ENCODE measurements at regions not wholly inside any gene's neighbourhood (a gene's known extent, or its start where the extent isn't known, plus 50 kb on each side); places are given as distances from the start of the nearest gene placed in this dataset.

DNA sequence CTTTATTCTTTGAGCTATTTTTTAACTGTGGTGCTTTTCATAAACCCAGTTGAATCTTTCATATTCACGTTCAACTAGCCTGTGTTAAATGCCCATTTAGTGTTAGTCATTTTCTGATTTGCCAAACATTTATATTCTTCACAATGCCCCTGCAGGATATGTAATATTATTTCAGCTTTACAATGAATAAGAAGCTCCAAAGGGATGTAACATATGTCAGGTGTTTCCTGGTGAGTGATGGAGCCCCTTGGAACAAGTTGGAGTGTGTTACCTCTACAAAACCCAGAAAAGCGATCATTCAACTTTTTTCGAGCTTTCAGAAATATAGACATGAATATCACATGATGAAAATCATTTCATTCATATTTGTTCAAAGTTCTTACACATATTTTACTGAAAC lies 471.0 kb upstream of the CDH2 start:
- H3K4me1 ChIP-seq (ENCODE audit: low read depth): no peaks in the 10 kb centered on the region
- H3K36me3 ChIP-seq (ENCODE audit: low read depth): no peaks in the 10 kb centered on the region
- DNase-seq: no peak
- TF ChIP-seq, protein P1, sequence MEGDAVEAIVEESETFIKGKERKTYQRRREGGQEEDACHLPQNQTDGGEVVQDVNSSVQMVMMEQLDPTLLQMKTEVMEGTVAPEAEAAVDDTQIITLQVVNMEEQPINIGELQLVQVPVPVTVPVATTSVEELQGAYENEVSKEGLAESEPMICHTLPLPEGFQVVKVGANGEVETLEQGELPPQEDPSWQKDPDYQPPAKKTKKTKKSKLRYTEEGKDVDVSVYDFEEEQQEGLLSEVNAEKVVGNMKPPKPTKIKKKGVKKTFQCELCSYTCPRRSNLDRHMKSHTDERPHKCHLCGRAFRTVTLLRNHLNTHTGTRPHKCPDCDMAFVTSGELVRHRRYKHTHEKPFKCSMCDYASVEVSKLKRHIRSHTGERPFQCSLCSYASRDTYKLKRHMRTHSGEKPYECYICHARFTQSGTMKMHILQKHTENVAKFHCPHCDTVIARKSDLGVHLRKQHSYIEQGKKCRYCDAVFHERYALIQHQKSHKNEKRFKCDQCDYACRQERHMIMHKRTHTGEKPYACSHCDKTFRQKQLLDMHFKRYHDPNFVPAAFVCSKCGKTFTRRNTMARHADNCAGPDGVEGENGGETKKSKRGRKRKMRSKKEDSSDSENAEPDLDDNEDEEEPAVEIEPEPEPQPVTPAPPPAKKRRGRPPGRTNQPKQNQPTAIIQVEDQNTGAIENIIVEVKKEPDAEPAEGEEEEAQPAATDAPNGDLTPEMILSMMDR (IDR thresholded peaks at IDR 0.05): no peak
- peaks cover 34% of the 10 kb centered on the region for H3K9me3 ChIP-seq
- no peak for ATAC-seq
- intact Hi-C loops (cut with DNase I, micrococcal nuclease): no loop called here
- H3K4me3 ChIP-seq: no peak overlapping the region

DNA sequence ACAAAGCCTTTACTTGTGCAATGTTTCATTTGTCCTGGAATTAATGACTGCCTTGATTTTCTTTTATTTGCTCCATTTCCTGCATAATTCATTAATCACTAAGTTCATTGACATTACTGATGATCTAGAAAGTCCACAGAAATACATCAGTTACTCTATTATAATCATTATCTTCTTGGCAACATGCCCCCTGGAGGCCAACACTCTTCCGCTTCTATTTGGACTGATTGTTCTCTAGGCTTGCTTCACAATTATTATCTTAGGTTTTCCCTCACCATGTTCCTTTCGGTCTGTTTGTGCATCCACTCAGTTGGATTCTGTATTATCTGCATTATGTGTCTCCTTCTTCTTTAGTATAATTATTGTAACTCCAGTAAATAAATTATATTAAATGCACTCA lies 461.0 kb upstream of the CDH2 start:
- TF ChIP-seq, protein P1 (IDR thresholded peaks at IDR 0.05): no peak
- Histone ChIP-seq H3K36me3 (ENCODE audit: low read depth) (no peaks in the 10 kb centered on the region), H3K4me1 (ENCODE audit: low read depth) (no peaks in the 10 kb centered on the region), H3K9me3 (peaks cover 35% of the 10 kb centered on the region), H3K4me3 (no peak overlapping the region)
- DNase-seq: no peak
- intact Hi-C loops (cut with DNase I, micrococcal nuclease): no loop called here
- no peak for ATAC-seq

DNA sequence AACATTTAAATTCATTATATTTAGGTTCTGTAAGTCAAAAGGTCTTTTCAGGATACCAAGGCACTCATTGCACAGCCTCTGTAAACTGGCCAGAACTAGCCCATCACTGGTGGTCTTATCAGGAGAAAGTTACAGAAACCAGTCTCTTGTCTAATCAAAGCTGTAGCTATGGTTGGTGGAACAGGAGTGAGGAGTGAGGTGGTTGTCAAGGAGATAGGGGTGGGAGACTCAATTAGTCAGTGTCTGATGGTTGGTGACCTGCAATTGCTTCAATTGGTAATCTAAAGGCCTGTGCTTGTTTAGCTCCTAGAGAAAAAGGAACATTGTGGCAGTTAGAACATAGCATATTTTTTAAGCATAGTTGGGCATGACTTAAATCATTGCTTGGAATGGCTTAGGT lies 458.6 kb upstream of the CDH2 start:
- no peak for DNase-seq
- intact Hi-C loops (cut with DNase I, micrococcal nuclease): no loop called here
- no peak overlapping the region for H3K4me3 ChIP-seq
- no peak for ATAC-seq
- TF ChIP-seq, protein P1 (IDR thresholded peaks at IDR 0.05): no peak
- H3K9me3 ChIP-seq: peaks cover 30% of the 10 kb centered on the region
- H3K4me1 ChIP-seq (ENCODE audit: low read depth): no peaks in the 10 kb centered on the region
- H3K36me3 ChIP-seq (ENCODE audit: low read depth): no peaks in the 10 kb centered on the region

DNA sequence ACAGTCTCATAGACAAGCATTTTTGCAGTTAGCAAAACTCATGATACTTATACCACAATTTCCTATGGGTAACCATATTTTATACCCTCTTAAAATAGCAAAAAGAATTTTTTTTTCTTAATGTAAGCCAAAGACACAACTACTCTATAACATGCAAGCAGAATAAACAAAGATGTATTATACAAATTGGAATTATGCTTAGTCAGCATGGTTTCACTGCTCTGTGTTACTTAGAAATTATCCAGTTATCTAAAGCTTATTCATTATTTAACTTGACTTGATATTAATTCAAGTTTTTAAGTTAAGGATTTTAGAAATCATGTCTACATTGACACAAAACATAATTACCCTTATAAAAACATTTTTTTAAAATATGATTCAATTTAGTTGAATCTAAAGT lies 449.8 kb upstream of the CDH2 start:
- Histone ChIP-seq H3K4me1 (ENCODE audit: low read depth) (no peaks in the 10 kb centered on the region), H3K4me3 (no peak overlapping the region), H3K9me3 (peaks cover 14% of the 10 kb centered on the region), H3K36me3 (ENCODE audit: low read depth) (no peaks in the 10 kb centered on the region)
- TF ChIP-seq, protein P1 (IDR thresholded peaks at IDR 0.05): no peak
- no peak for ATAC-seq
- intact Hi-C loops (cut with DNase I, micrococcal nuclease): no loop called here
- DNase-seq: no peak

DNA sequence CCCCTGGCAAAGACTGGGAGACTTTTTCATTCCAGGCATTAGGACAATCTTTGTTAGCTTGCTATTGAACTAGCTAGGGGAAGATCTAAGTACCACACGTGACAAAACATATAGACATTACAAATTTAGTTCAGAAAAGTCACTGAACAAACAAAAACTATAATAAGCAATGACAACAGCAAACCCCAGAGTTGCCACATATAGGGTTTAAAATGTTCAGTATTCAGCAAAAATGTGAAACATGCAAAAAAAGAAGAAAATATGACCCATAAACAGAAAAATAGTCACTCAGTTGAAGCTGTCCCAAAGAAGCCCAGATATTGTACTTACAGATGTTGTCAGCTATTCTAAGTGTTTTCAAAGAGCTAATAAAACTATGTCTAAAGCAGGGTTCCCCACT lies 431.1 kb upstream of the CDH2 start:
- Histone ChIP-seq H3K9me3 (peaks cover 36% of the 10 kb centered on the region), H3K36me3 (ENCODE audit: low read depth) (no peaks in the 10 kb centered on the region), H3K4me3 (no peak overlapping the region), H3K4me1 (ENCODE audit: low read depth) (no peaks in the 10 kb centered on the region)
- ATAC-seq (no peak), DNase-seq (no peak)
- intact Hi-C loops (cut with DNase I, micrococcal nuclease): no loop called here
- TF ChIP-seq, protein P1 (IDR thresholded peaks at IDR 0.05): no peak

DNA sequence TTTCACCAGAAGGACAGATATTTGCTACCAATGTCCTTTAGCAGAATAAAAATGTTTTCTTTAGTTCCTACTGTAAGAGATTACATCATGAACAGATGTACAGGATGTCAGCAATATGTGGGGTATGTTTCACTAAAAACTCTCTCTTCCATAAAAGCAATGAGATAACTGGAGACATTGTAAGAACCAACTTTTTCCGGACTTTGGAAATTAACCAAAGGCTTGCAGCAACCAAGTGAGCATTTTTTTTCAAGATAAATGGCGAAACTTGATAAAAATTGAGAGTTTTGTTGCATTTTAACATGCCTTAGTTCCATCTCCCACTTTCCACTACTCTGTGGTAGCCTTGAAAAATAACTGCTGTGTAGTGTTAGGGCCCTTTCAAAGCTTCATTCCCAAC lies 429.8 kb upstream of the CDH2 start:
- Histone ChIP-seq H3K9me3 (peaks cover 38% of the 10 kb centered on the region), H3K4me1 (ENCODE audit: low read depth) (no peaks in the 10 kb centered on the region), H3K36me3 (ENCODE audit: low read depth) (no peaks in the 10 kb centered on the region), H3K4me3 (no peak overlapping the region)
- ATAC-seq (no peak), DNase-seq (no peak)
- intact Hi-C loops (cut with DNase I, micrococcal nuclease): no loop called here
- TF ChIP-seq, protein P1 (IDR thresholded peaks at IDR 0.05): no peak

All from mucosa of descending colon (tissue), 3 donors.